ENCODE measurements at regions not wholly inside any gene's neighbourhood (a gene's known extent, or its start where the extent isn't known, plus 50 kb on each side); places are given as distances from the start of the nearest gene placed in this dataset.

- no peak for TF ChIP-seq ATF3 (IDR thresholded peaks at IDR 0.05; ENCODE audit: insufficient read depth, low read depth, low read length)
- TF ChIP-seq CTCF (IDR thresholded peaks at IDR 0.05; ENCODE audit: control extremely low read depth in 1 of 3, insufficient read depth in 1 of 3, low read depth in 1 of 3, low read length in 3 of 3), result no peak
- TF ChIP-seq CREB1 (IDR thresholded peaks at IDR 0.05), result no peak
- TF ChIP-seq SP2 (IDR thresholded peaks at IDR 0.05; ENCODE audit: low read length), result no peak
- no peak for TF ChIP-seq PHF8 (conservative IDR thresholded peaks at IDR 0.05; ENCODE audit: low read depth, low read length)
- no peak for TF ChIP-seq EZH2 (IDR thresholded peaks at IDR 0.05; ENCODE audit: low read depth, low read length, severe bottlenecking)
- no peak for TF ChIP-seq EP300 (IDR thresholded peaks at IDR 0.05; ENCODE audit: borderline replicate concordance in 1 of 2, low read depth in 2 of 2, low read length in 2 of 2)
- TF ChIP-seq ASH2L (IDR thresholded peaks at IDR 0.05; ENCODE audit: low read length), result no peak
- TF ChIP-seq JUND (IDR thresholded peaks at IDR 0.05; ENCODE audit: low read length), result no peak
- TF ChIP-seq MAFK (IDR thresholded peaks at IDR 0.05; ENCODE audit: low read depth, low read length), result no peak
- TF ChIP-seq SAP30 (IDR thresholded peaks at IDR 0.05; ENCODE audit: insufficient read depth, insufficient replicate concordance, low read length), result no peak
- no peak for TF ChIP-seq ZNF274 (IDR thresholded peaks at IDR 0.05; ENCODE audit: borderline replicate concordance, extremely low read depth, low read length)
- TF ChIP-seq GTF2F1 (IDR thresholded peaks at IDR 0.05; ENCODE audit: borderline replicate concordance, low read depth, low read length), result no peak
Observed at GRCh38 chr2:59093571-59093970, 852.4 kb upstream of the FANCL start.
